Pancreas (tissue), 10 donors: ENCODE measurements at regions not wholly inside any gene's neighbourhood (a gene's known extent, or its start where the extent isn't known, plus 50 kb on each side); places are given as distances from the start of the nearest gene placed in this dataset.

Experiments
- ATAC-seq, 4 donors: fragments of 200-7000 bp; cut with Tn5 transposase; one replicate each; pipeline versions ENCODE4 v1.8.0 to v1.9.1; 2020; ENCODE audit warnings: mild to moderate bottlenecking in 4 of 4, moderate library complexity in 4 of 4
- DNase-seq, 6 donors: peaks; one replicate each; pipeline ENCODE4 v3.0.0-alpha.2; 2020
- FAIRE-seq: peaks from 2 replicates; lab custom pipeline; 2012; peaks lifted over from hg19 to GRCh38; lab: Jason Lieb, UNC
- H3K27ac ChIP-seq, 4 donors: fragments of 200-600 bp; sonication (generic); 1 replicate in 3 of 4; 2 replicates in 1 of 4; pipeline versions ENCODE4 v1.5.0 to v1.8.0; 2020
- H3K27me3 ChIP-seq, 4 donors: fragments of 200-600 bp; one replicate each; pipeline ENCODE4 v1.8.0; 2021
- H3K36me3 ChIP-seq, 3 donors: fragments of 200-600 bp; sonication (generic) in 1 of 3; one replicate each; pipeline versions ENCODE4 v1.5.0 to v1.8.0; 2020 to 2021
- H3K4me1 ChIP-seq, 3 donors: fragments of 200-600 bp; one replicate each; pipeline ENCODE4 v1.8.0; 2021
- H3K4me3 ChIP-seq, 4 donors: fragments of 200-600 bp; sonication (generic) in 2 of 4; one replicate each; pipeline versions ENCODE4 v1.5.0 to v1.8.0; 2020 to 2021
- H3K9me3 ChIP-seq, 4 donors: fragments of 200-600 bp; one replicate each; pipeline ENCODE4 v1.8.0; 2021
- CTCF ChIP-seq, 4 donors: fragments of 200-600 bp; sonication (generic) in 3 of 4; IDR thresholded peaks; one replicate each; pipeline versions ENCODE4 v1.5.0 to v1.8.0; 2021; ENCODE audit warnings: antibody characterized with exemption in 4 of 4
- WGBS, 2 donors: extraction: QIAGEN DNeasy Blood & Tissue Kit; methylation state at CpG; one replicate each; pipeline ENCODE4 v1.1.7; 2013; 5-methylcytosine and 5-hydroxymethylcytosine counted together
- intact Hi-C, 3 donors: fragments of 100-400 bp; cut with DNase I; formaldehyde crosslinking; loops; one replicate each; pipeline versions ENCODE4 v1.11.1 to v1.14.2; 2022
- donor health status: healthy with polysubstance abuse.
- donor health status: DM: no; HTN: no; CAD: no; lungs with moderate emphysema.
- donor health status: DM: no; HTN: no; CAD: no.
- donor health status: control.
- donor health status: control.
- donor health status: Bipolar disorder and iron deficiency.
- donor health status: DM: yes; HTN: yes; CAD: no.
- donor health status: DM: no; HTN: no; CAD: no.
- donor health status: DM: no; HTN: no; CAD: no.
- donor health status: DM: yes; HTN: yes; CAD: no.

GRCh38 chr1:214208460-214208859, 72.5 kb upstream of the SMYD2 start:
- no peaks in the 10 kb centered on the region for H3K27me3 ChIP-seq
- no peaks in the 10 kb centered on the region for H3K9me3 ChIP-seq
- 84 to 87% methylated on average over 14 of the region's 14 CpGs for WGBS, 2 donors
- no peak for TF ChIP-seq CTCF (IDR thresholded peaks at IDR 0.05)
- no peak overlapping the region for H3K4me3 ChIP-seq
- H3K36me3 ChIP-seq = no peaks in the 10 kb centered on the region
- ATAC-seq (no peak), DNase-seq (no peak), FAIRE-seq (no peak)
- intact Hi-C loops = no loop called here
- H3K4me1 ChIP-seq = no peaks in the 10 kb centered on the region
- no peak overlapping the region for H3K27ac ChIP-seq

GRCh38 chr1:214209260-214209808, 71.6 kb upstream of the SMYD2 start:
- ATAC-seq = no peak
- H3K27me3 ChIP-seq = no peaks in the 10 kb centered on the region
- no peaks in the 10 kb centered on the region for H3K36me3 ChIP-seq
- FAIRE-seq = no peak
- peaks cover 0 to 2% (median 2%) of the 10 kb centered on the region in 3 donors for H3K4me1 ChIP-seq
- no peak for TF ChIP-seq CTCF (IDR thresholded peaks at IDR 0.05)
- H3K9me3 ChIP-seq = no peaks in the 10 kb centered on the region
- H3K4me3 ChIP-seq = no peak overlapping the region
- H3K27ac ChIP-seq = no peak overlapping the region
- intact Hi-C loops = no loop called here
- no peak for DNase-seq
- 73 to 78% methylated on average over 7 of the region's 7 CpGs for WGBS, 2 donors

- FAIRE-seq (no peak), ATAC-seq (no peak), DNase-seq (no peak)
- H3K4me3 ChIP-seq = no peak overlapping the region
- WGBS, 2 donors = 41 to 45% methylated on average over 4 of the region's 4 CpGs
- H3K4me1 ChIP-seq = peaks cover 13 to 29% (median 18%) of the 10 kb centered on the region in 3 donors
- no peak for TF ChIP-seq CTCF (IDR thresholded peaks at IDR 0.05)
- no peaks in the 10 kb centered on the region for H3K9me3 ChIP-seq
- intact Hi-C loops = loop anchor here in 2 of 3 donors (5.0 to 10.0 kb wide), 2 partner anchors 112 to 114 kb away; no protein-coding TSS in a partner anchor
- H3K27ac ChIP-seq = no peak overlapping the region
- H3K36me3 ChIP-seq = no peaks in the 10 kb centered on the region
- no peaks in the 10 kb centered on the region for H3K27me3 ChIP-seq
Observed at GRCh38 chr1:214213136-214213535, 67.8 kb upstream of the SMYD2 start.

GRCh38 chr1:214214851-214215250, 66.1 kb upstream of the SMYD2 start:
- Histone ChIP-seq H3K27ac (no peak overlapping the region), H3K4me1 (peaks cover 13 to 29% (median 18%) of the 10 kb centered on the region in 3 donors), H3K4me3 (no peak overlapping the region), H3K9me3 (no peaks in the 10 kb centered on the region), H3K36me3 (no peaks in the 10 kb centered on the region), H3K27me3 (no peaks in the 10 kb centered on the region)
- TF ChIP-seq CTCF (IDR thresholded peaks at IDR 0.05) = no peak
- intact Hi-C loops = loop anchor here in 2 of 3 donors (5.0 to 10.0 kb wide), 2 partner anchors 110 to 112 kb away; no protein-coding TSS in a partner anchor
- no peak for ATAC-seq
- FAIRE-seq = peak; percentile 75
- DNase-seq = no peak
- WGBS, 2 donors = 25 to 40% methylated on average over 1 of the region's 1 CpG

- Histone ChIP-seq H3K27ac (no peak overlapping the region), H3K4me3 (no peak overlapping the region), H3K36me3 (no peaks in the 10 kb centered on the region), H3K9me3 (no peaks in the 10 kb centered on the region), H3K4me1 (peaks cover 13 to 29% (median 18%) of the 10 kb centered on the region in 3 donors), H3K27me3 (no peaks in the 10 kb centered on the region)
- TF ChIP-seq CTCF (IDR thresholded peaks at IDR 0.05) = no peak
- intact Hi-C loops = loop anchor here in 1 of 3 donors (10.0 kb wide), 1 partner anchor 109 kb away; no protein-coding TSS in a partner anchor
- FAIRE-seq (no peak), DNase-seq (no peak), ATAC-seq (peak in 1 of 4 donors; percentile 17)
- WGBS, 2 donors = 85 to 91% methylated on average over 3 of the region's 3 CpGs
Observed at GRCh38 chr1:214215583-214215982, 65.4 kb upstream of the SMYD2 start.
